HG03095 (cell line): ENCODE measurements at regions not wholly inside any gene's neighbourhood (a gene's known extent, or its start where the extent isn't known, plus 50 kb on each side); places are given as distances from the start of the nearest gene placed in this dataset.

Source experiments
- ATAC-seq: cut with Tn5 transposase; IDR thresholded peaks from one replicate; pipeline ENCODE4 v1.9.1; 2021; ENCODE audit warnings: moderate library complexity; ENCODE audit not compliant: unreplicated experiment

- no peak for ATAC-seq
Measured at GRCh38 chr11:32531528-32531927, 52.1 kb upstream of the EIF3M start.

- ATAC-seq = peak; percentile 99
Measured at GRCh38 chr11:32529994-32530588, 53.5 kb upstream of the EIF3M start.

- no peak for ATAC-seq
Measured at GRCh38 chr11:32527261-32528175, 56.1 kb upstream of the EIF3M start.

GRCh38 chr11:32526760-32527159 lies 56.9 kb upstream of the EIF3M start:
- no peak for ATAC-seq

GRCh38 chr11:32511926-32512325 lies 71.7 kb upstream of the EIF3M start:
- no peak for ATAC-seq

- no peak for ATAC-seq
Measured at GRCh38 chr11:32510039-32510438, 73.6 kb upstream of the EIF3M start.

GRCh38 chr11:32508780-32509179 lies 73.4 kb upstream of the WT1 start:
- ATAC-seq = no peak

GRCh38 chr11:32500001-32500400 lies 64.7 kb upstream of the WT1 start:
- ATAC-seq = no peak

GRCh38 chr11:32497951-32498350 lies 62.6 kb upstream of the WT1 start:
- ATAC-seq = no peak

GRCh38 chr11:32494629-32495028 lies 59.3 kb upstream of the WT1 start:
- no peak for ATAC-seq

- ATAC-seq = no peak
Measured at GRCh38 chr11:32489464-32489863, 54.1 kb upstream of the WT1 start.

- no peak for ATAC-seq
Measured at GRCh38 chr11:32487270-32487669, 51.9 kb upstream of the WT1 start.

- ATAC-seq = no peak
Measured at GRCh38 chr11:32485733-32486132, 50.4 kb upstream of the WT1 start.
